Left ventricle myocardium inferior (tissue), 1 donor: ENCODE measurements at regions not wholly inside any gene's neighbourhood (a gene's known extent, or its start where the extent isn't known, plus 50 kb on each side); places are given as distances from the start of the nearest gene placed in this dataset.
"Not testable (repeated sequence)": the region's sequence is repeated elsewhere in the genome, so short reads cannot be mapped to it uniquely, and the experiment has no call there.

Experiments
- DNase-seq: peaks from one replicate; pipeline ENCODE4 v3.0.0-alpha.2; 2020
- H3K27ac ChIP-seq: fragments of 200-600 bp; replicated peaks from 2 replicates; pipeline ENCODE4 v1.8.0; 2021
- H3K27me3 ChIP-seq: fragments of 200-600 bp; 2 replicates; pipeline ENCODE4 v1.8.0; 2021; ENCODE audit warnings: low read depth
- H3K36me3 ChIP-seq: fragments of 200-600 bp; 2 replicates; pipeline ENCODE4 v1.8.0; 2021
- H3K4me1 ChIP-seq: fragments of 200-600 bp; 2 replicates; pipeline ENCODE4 v1.8.0; 2021
- H3K4me3 ChIP-seq: fragments of 200-600 bp; 2 replicates; pipeline ENCODE4 v1.8.0; 2021; ENCODE audit warnings: mild to moderate bottlenecking, moderate library complexity
- H3K9me3 ChIP-seq: fragments of 200-600 bp; replicated peaks from 2 replicates; pipeline ENCODE4 v1.8.0; 2021
- CTCF ChIP-seq: fragments of 200-600 bp; IDR thresholded peaks from 2 replicates; pipeline ENCODE4 v1.8.0; 2021; ENCODE audit warnings: antibody characterized with exemption, mild to moderate bottlenecking, borderline replicate concordance
- intact Hi-C: fragments of 100-400 bp; cut with micrococcal nuclease; formaldehyde crosslinking; loops from one replicate; pipeline ENCODE4 v1.11.0; 2022
- donor health status: DM: no; HTN: yes; CAD: no; lungs with severe emphysema.

- Histone ChIP-seq H3K27ac (no peak overlapping the region), H3K27me3 (no peaks in the 10 kb centered on the region), H3K36me3 (no peaks in the 10 kb centered on the region), H3K9me3 (peaks cover 3% of the 10 kb centered on the region), H3K4me3 (no peak overlapping the region), H3K4me1 (no peaks in the 10 kb centered on the region)
- intact Hi-C loops, result no loop called here
- DNase-seq, result no peak
- TF ChIP-seq CTCF, result no peak
Observed at GRCh38 chr4:96429657-96430056, 589.8 kb downstream of the PDHA2 start.

GRCh38 chr4:96431094-96431493, 591.2 kb downstream of the PDHA2 start:
- H3K27ac ChIP-seq, result no peak overlapping the region

GRCh38 chr4:96448315-96448872, 608.5 kb downstream of the PDHA2 start:
- Histone ChIP-seq H3K9me3 (peaks cover 48% of the 10 kb centered on the region), H3K4me3 (no peak overlapping the region), H3K27ac (no peak overlapping the region), H3K4me1 (no peaks in the 10 kb centered on the region), H3K36me3 (no peaks in the 10 kb centered on the region), H3K27me3 (no peaks in the 10 kb centered on the region)
- DNase-seq, result no peak
- intact Hi-C loops, result no loop called here
- no peak for TF ChIP-seq CTCF

More at GRCh38 chr4:96431094-96431493, 591.2 kb downstream of the PDHA2 start:
- H3K4me3 ChIP-seq, result no peak overlapping the region
- TF ChIP-seq CTCF, result no peak
- intact Hi-C loops, result no loop called here
- no peaks in the 10 kb centered on the region for H3K27me3 ChIP-seq
- H3K36me3 ChIP-seq, result no peaks in the 10 kb centered on the region
- H3K4me1 ChIP-seq, result no peaks in the 10 kb centered on the region
- DNase-seq, result no peak
- no peaks in the 10 kb centered on the region for H3K9me3 ChIP-seq

GRCh38 chr4:96455045-96455720, 615.3 kb downstream of the PDHA2 start:
- Histone ChIP-seq H3K4me3 (no peak overlapping the region), H3K4me1 (no peaks in the 10 kb centered on the region), H3K27me3 (no peaks in the 10 kb centered on the region), H3K36me3 (no peaks in the 10 kb centered on the region), H3K9me3 (peaks cover 5% of the 10 kb centered on the region), H3K27ac (no peak overlapping the region)
- TF ChIP-seq CTCF, result no peak
- DNase-seq, result no peak
- intact Hi-C loops, result no loop called here

- H3K4me1 ChIP-seq, H3K9me3 ChIP-seq, DNase-seq, H3K27ac ChIP-seq, H3K36me3 ChIP-seq, H3K4me3 ChIP-seq, H3K27me3 ChIP-seq, intact Hi-C loops: not testable (repeated sequence)
Observed at GRCh38 chr4:96458031-96458430, 618.1 kb downstream of the PDHA2 start.

GRCh38 chr4:96459105-96459504, 619.2 kb downstream of the PDHA2 start:
- H3K36me3 ChIP-seq, result no peaks in the 10 kb centered on the region
- no peaks in the 10 kb centered on the region for H3K4me1 ChIP-seq
- H3K27ac ChIP-seq, result no peak overlapping the region
- H3K9me3 ChIP-seq, result peaks cover 5% of the 10 kb centered on the region
- no peak for TF ChIP-seq CTCF
- intact Hi-C loops, result no loop called here
- no peaks in the 10 kb centered on the region for H3K27me3 ChIP-seq
- no peak for DNase-seq
- H3K4me3 ChIP-seq, result no peak overlapping the region
